HL-60 (cell line): ENCODE measurements at regions not wholly inside any gene's neighbourhood (a gene's known extent, or its start where the extent isn't known, plus 50 kb on each side); places are given as distances from the start of the nearest gene placed in this dataset.

Experiments used
- DNase-seq, 2 experiments: peaks; one replicate each; pipeline ENCODE4 v3.0.0-alpha.2; 2010 to 2020; ENCODE audit warnings: low read depth in 1 of 2, low spot score in 1 of 2
- H3K27ac ChIP-seq: fragments of 250-450 bp; sonication (Bioruptor Pico); replicated peaks from 2 replicates; pipeline ENCODE4 v1.5.1; 2020; ENCODE audit warnings: mild to moderate bottlenecking, moderate library complexity
- H3K27me3 ChIP-seq: fragments of 250-450 bp; sonication (Bioruptor Pico); 2 replicates; pipeline ENCODE4 v1.5.1; 2021; ENCODE audit warnings: mild to moderate bottlenecking, moderate library complexity; ENCODE audit not compliant: insufficient read depth, poor library complexity, severe bottlenecking
- H3K4me3 ChIP-seq: replicated peaks from 2 replicates; pipeline ENCODE4 v1.5.1; 2011; ENCODE audit warnings: mild to moderate bottlenecking, control low read depth, low read length; ENCODE audit not compliant: insufficient read depth
- CTCF ChIP-seq: IDR thresholded peaks from one replicate; pipeline ENCODE4 v1.5.1; 2011; ENCODE audit warnings: low read length, control low read depth, inconsistent platforms; ENCODE audit not compliant: insufficient read depth
- GABPA ChIP-seq: IDR thresholded peaks from 2 replicates; pipeline ENCODE4 v1.6.1; 2012; ENCODE audit warnings: low read depth
- POLR2AphosphoS5 ChIP-seq: IDR thresholded peaks from 2 replicates; pipeline ENCODE4 v1.6.1; 2012; ENCODE audit warnings: low read depth
- REST ChIP-seq: IDR thresholded peaks from 2 replicates; pipeline ENCODE4 v1.6.1; 2012; ENCODE audit warnings: low read depth; ENCODE audit not compliant: insufficient replicate concordance
- SPI1 ChIP-seq: IDR thresholded peaks from 2 replicates; pipeline ENCODE4 v1.6.1; 2012; ENCODE audit warnings: low read depth, mild to moderate bottlenecking, borderline replicate concordance

- DNase-seq = no peak
- H3K27ac ChIP-seq = no peak overlapping the region
- no peak overlapping the region for H3K4me3 ChIP-seq
- TF ChIP-seq GABPA (no peak), CTCF (no peak), POLR2AphosphoS5 (no peak), SPI1 (no peak), REST (no peak)
- H3K27me3 ChIP-seq = no peaks in the 10 kb centered on the region
Observed at GRCh38 chr2:18074476-18074875, 196.0 kb downstream of the KCNS3 start.

DNA sequence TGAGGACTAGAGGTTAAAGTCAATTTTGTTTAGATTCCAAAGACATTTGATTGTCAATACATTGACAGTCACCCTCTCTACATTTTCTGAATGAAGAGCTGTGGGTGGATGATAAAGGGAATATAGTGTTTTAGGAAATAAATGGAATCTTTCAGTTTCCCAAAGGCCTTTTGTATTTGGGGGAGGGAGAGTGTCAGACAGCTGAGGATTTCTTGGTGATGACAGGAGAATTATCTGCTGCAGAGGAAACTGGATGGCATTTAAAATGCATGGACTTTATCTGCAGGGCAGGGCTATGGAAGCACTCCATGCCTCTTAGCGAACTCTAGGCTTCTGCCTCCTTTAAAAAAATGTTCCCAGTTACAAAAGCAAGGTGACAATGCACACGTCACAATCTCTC lies 195.1 kb downstream of the KCNS3 start:
- Histone ChIP-seq H3K4me3 (no peak overlapping the region), H3K27ac (no peak overlapping the region), H3K27me3 (no peaks in the 10 kb centered on the region)
- DNase-seq = no peak
- no peak for TF ChIP-seq REST
- no peak for TF ChIP-seq POLR2AphosphoS5
- no peak for TF ChIP-seq CTCF
- no peak for TF ChIP-seq GABPA
- no peak for TF ChIP-seq SPI1

- TF ChIP-seq SPI1 = no peak
- TF ChIP-seq REST = no peak
- no peak for TF ChIP-seq GABPA
- no peaks in the 10 kb centered on the region for H3K27me3 ChIP-seq
- H3K4me3 ChIP-seq = no peak overlapping the region
- no peak overlapping the region for H3K27ac ChIP-seq
- DNase-seq = no peak
Observed at GRCh38 chr2:18067588-18068384, 189.3 kb downstream of the KCNS3 start.
